ENCODE measurements at regions not wholly inside any gene's neighbourhood (a gene's known extent, or its start where the extent isn't known, plus 50 kb on each side); places are given as distances from the start of the nearest gene placed in this dataset.

- TF ChIP-seq POLR2AphosphoS5 (IDR thresholded peaks at IDR 0.05): no peak
- no peak for TF ChIP-seq CTCF (IDR thresholded peaks at IDR 0.05)
- TF ChIP-seq POLR2A (IDR thresholded peaks at IDR 0.05): no peak
- no peak for TF ChIP-seq EP300 (IDR thresholded peaks at IDR 0.05)
Observed at GRCh38 chr2:146873056-146873455, 971.8 kb upstream of the ACVR2A start.
